Parathyroid adenoma (tissue), 2 donors: ENCODE measurements at regions not wholly inside any gene's neighbourhood (a gene's known extent, or its start where the extent isn't known, plus 50 kb on each side); places are given as distances from the start of the nearest gene placed in this dataset.

Experiments used
- H2AFZ ChIP-seq: fragments of 300-600 bp; sonication (generic); one replicate; pipeline ENCODE4 v1.7.0; 2017; ENCODE audit warnings: antibody characterized with exemption, mild to moderate bottlenecking
- H3K27ac ChIP-seq: fragments of 300-600 bp; sonication (generic); one replicate; pipeline ENCODE4 v1.7.0; 2017
- H3K27me3 ChIP-seq: fragments of 300-600 bp; sonication (generic); one replicate; pipeline ENCODE4 v1.7.0; 2017; ENCODE audit warnings: low read length; ENCODE audit not compliant: control insufficient read depth, insufficient read depth
- H3K36me3 ChIP-seq: fragments of 300-600 bp; sonication (generic); one replicate; pipeline ENCODE4 v1.7.0; 2017; ENCODE audit warnings: low read length; ENCODE audit not compliant: control insufficient read depth, insufficient read depth
- H3K4me1 ChIP-seq: fragments of 300-600 bp; sonication (generic); one replicate; pipeline ENCODE4 v1.7.0; 2017; ENCODE audit warnings: control low read depth
- H3K4me2 ChIP-seq: fragments of 300-600 bp; sonication (generic); one replicate; pipeline ENCODE4 v1.7.0; 2017; ENCODE audit warnings: low read length
- H3K4me3 ChIP-seq: fragments of 300-600 bp; sonication (generic); one replicate; pipeline ENCODE4 v1.7.0; 2017; ENCODE audit warnings: low read depth, low read length
- H3K79me2 ChIP-seq: fragments of 300-600 bp; sonication (generic); one replicate; pipeline ENCODE4 v1.7.0; 2017; ENCODE audit warnings: control low read depth
- H3K9ac ChIP-seq: fragments of 300-600 bp; sonication (generic); one replicate; pipeline ENCODE4 v1.7.0; 2017; ENCODE audit warnings: mild to moderate bottlenecking
- H3K9me3 ChIP-seq: fragments of 300-600 bp; sonication (generic); one replicate; pipeline ENCODE4 v1.7.0; 2017; ENCODE audit warnings: low read length; ENCODE audit not compliant: control insufficient read depth
- TF ChIP-seq, protein P1 (sequence below): fragments of 300-600 bp; sonication (generic); IDR thresholded peaks from one replicate; pipeline ENCODE4 v1.7.0; 2017; ENCODE audit warnings: antibody characterized with exemption, mild to moderate bottlenecking
- donor health status: primary hyperparathyroidism.

- TF ChIP-seq, protein P1, sequence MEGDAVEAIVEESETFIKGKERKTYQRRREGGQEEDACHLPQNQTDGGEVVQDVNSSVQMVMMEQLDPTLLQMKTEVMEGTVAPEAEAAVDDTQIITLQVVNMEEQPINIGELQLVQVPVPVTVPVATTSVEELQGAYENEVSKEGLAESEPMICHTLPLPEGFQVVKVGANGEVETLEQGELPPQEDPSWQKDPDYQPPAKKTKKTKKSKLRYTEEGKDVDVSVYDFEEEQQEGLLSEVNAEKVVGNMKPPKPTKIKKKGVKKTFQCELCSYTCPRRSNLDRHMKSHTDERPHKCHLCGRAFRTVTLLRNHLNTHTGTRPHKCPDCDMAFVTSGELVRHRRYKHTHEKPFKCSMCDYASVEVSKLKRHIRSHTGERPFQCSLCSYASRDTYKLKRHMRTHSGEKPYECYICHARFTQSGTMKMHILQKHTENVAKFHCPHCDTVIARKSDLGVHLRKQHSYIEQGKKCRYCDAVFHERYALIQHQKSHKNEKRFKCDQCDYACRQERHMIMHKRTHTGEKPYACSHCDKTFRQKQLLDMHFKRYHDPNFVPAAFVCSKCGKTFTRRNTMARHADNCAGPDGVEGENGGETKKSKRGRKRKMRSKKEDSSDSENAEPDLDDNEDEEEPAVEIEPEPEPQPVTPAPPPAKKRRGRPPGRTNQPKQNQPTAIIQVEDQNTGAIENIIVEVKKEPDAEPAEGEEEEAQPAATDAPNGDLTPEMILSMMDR = no peak
Measured at GRCh38 chr4:19368800-19369199, 882.9 kb upstream of the SLIT2 start.

GRCh38 chr4:19366916-19367315 is 884.8 kb upstream of the SLIT2 start:
- no peaks in the 10 kb centered on the region for H3K36me3 ChIP-seq
- H3K27me3 ChIP-seq = no peaks in the 10 kb centered on the region
- no peaks in the 10 kb centered on the region for H3K9me3 ChIP-seq
- no peaks in the 10 kb centered on the region for H3K4me1 ChIP-seq
- no peaks in the 10 kb centered on the region for H3K79me2 ChIP-seq
- no peak overlapping the region for H3K9ac ChIP-seq
- no peak overlapping the region for H3K4me3 ChIP-seq
- H3K27ac ChIP-seq = no peak overlapping the region
- no peak overlapping the region for H3K4me2 ChIP-seq
- no peak overlapping the region for H2AFZ ChIP-seq
- TF ChIP-seq, protein P1 = no peak

More at GRCh38 chr4:19368800-19369199, 882.9 kb upstream of the SLIT2 start:
- Histone ChIP-seq H3K27me3 (no peaks in the 10 kb centered on the region), H3K36me3 (no peaks in the 10 kb centered on the region), H3K27ac (no peak overlapping the region), H3K4me3 (no peak overlapping the region), H3K4me1 (no peaks in the 10 kb centered on the region), H3K9ac (no peak overlapping the region), H3K4me2 (no peak overlapping the region), H2AFZ (no peak overlapping the region), H3K79me2 (no peaks in the 10 kb centered on the region), H3K9me3 (no peaks in the 10 kb centered on the region)

- Histone ChIP-seq H3K4me3 (no peak overlapping the region), H3K79me2 (no peaks in the 10 kb centered on the region), H2AFZ (no peak overlapping the region), H3K27ac (no peak overlapping the region), H3K4me2 (no peak overlapping the region), H3K4me1 (no peaks in the 10 kb centered on the region), H3K9ac (no peak overlapping the region), H3K9me3 (no peaks in the 10 kb centered on the region), H3K27me3 (no peaks in the 10 kb centered on the region), H3K36me3 (no peaks in the 10 kb centered on the region)
- TF ChIP-seq, protein P1 = no peak
Measured at GRCh38 chr4:19358015-19358414, 893.7 kb upstream of the SLIT2 start.

DNA sequence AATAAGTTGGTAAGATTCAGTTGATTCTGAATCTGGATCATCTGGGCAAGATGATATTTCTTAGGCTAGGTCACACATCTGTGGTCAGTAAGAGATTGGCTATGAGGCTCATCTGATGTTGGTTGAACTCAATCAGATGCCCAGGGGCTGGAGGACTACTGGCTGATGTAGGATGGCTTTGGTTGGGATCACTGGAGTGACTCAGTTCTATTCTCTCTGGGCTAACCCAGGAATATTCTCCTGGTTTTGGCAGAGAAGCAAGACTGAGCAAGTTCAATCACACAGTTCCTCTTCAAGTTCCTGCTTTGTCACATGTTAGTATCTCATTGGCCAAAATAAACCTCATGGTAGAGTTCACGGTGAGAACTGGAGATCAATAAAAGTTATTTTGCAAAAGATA is 902.3 kb upstream of the SLIT2 start:
- no peak overlapping the region for H2AFZ ChIP-seq
- H3K36me3 ChIP-seq = no peaks in the 10 kb centered on the region
- no peak overlapping the region for H3K9ac ChIP-seq
- H3K27ac ChIP-seq = no peak overlapping the region
- H3K27me3 ChIP-seq = no peaks in the 10 kb centered on the region
- no peak overlapping the region for H3K4me3 ChIP-seq
- H3K4me2 ChIP-seq = no peak overlapping the region
- H3K4me1 ChIP-seq = no peaks in the 10 kb centered on the region
- TF ChIP-seq, protein P1 = no peak
- no peaks in the 10 kb centered on the region for H3K9me3 ChIP-seq
- H3K79me2 ChIP-seq = no peaks in the 10 kb centered on the region

DNA sequence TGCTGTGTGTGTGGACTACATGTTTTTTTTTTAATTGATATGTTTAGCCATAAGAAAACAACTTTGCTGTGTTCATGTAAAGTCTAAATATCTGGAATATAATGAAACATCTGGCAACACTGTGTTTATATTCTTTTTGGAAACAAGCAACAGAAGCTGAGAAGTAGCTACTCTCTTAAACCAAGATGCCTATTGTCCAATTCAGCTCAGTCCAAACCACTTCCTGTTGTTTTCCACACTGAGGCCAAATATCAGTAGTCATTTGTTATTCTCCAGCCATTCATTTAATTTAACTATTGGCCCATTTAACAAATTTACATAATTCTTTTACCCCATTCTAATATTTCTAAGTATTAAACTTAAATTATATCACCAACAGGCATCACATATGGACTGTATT is 903.0 kb upstream of the SLIT2 start:
- Histone ChIP-seq H3K36me3 (no peaks in the 10 kb centered on the region), H3K9ac (no peak overlapping the region), H3K4me2 (no peak overlapping the region), H3K4me1 (no peaks in the 10 kb centered on the region), H3K4me3 (no peak overlapping the region), H3K27me3 (no peaks in the 10 kb centered on the region), H2AFZ (no peak overlapping the region), H3K27ac (no peak overlapping the region), H3K9me3 (no peaks in the 10 kb centered on the region), H3K79me2 (no peaks in the 10 kb centered on the region)
- TF ChIP-seq, protein P1 = no peak
